HG03280 (cell line): ENCODE measurements at regions not wholly inside any gene's neighbourhood (a gene's known extent, or its start where the extent isn't known, plus 50 kb on each side); places are given as distances from the start of the nearest gene placed in this dataset.
"Not testable (repeated sequence)": the region's sequence is repeated elsewhere in the genome, so short reads cannot be mapped to it uniquely, and the experiment has no call there.

Experiments
- ATAC-seq: cut with Tn5 transposase; IDR thresholded peaks from one replicate; pipeline ENCODE4 v1.9.1; 2021; ENCODE audit warnings: mild to moderate bottlenecking, moderate library complexity; ENCODE audit not compliant: unreplicated experiment

DNA sequence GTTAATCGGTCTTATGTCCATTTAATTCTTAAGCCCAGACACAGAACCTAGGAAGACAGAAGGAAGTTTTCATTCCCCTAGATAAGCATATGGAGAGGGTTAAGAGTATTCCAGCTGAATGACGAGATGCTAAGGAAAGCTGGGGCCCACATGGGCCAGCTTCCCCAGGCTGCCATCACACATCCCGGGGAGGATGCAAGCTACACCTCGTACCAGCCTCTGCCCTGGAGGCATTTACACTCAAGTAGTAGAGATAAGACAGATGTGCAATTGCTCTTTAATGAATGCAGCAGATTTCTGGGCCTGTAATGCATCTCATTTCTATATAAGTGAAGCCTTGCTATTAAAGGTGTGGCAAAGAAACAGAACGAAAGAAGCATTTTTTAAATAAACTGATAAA, 144.5 kb downstream of the MEX3B start:
- ATAC-seq: no peak

DNA sequence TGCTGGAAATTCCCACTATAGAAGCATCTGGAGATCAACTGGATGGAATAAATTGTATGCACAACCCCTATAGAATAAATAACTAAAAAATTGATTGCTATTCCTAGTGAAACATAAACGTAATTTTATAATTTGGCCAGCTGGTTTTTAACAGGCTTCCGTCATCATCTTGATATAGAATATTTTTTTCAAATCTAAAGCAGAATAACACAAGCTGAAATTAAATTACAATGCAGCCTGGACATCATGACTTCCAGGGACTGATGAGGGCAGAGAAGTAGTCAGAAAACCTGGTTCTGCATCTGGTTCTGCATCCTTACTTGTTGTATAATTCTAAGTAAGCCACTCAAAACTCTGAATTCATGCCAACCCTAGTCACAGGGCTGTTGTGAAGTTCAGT, 146.1 kb downstream of the MEX3B start:
- no peak for ATAC-seq

DNA sequence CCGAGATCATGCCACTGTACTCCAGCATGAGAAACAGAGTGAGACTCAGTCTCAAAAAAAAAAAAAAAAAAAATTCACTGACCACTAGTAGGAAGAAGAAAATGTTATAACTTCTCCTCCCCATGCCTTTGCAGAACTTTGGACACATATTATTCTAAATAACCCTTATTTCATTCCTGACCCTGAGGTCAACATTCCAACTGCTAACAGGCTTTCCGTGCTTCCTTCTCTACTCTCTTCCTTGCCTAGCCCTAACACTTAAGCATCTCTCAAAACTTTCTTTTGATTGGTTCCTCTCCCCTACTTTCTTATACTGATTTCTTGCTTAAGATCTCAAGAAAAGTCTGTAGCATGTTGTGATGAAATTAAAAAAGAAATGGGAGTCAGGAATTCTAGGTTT, 146.8 kb downstream of the MEX3B start:
- ATAC-seq: no peak

DNA sequence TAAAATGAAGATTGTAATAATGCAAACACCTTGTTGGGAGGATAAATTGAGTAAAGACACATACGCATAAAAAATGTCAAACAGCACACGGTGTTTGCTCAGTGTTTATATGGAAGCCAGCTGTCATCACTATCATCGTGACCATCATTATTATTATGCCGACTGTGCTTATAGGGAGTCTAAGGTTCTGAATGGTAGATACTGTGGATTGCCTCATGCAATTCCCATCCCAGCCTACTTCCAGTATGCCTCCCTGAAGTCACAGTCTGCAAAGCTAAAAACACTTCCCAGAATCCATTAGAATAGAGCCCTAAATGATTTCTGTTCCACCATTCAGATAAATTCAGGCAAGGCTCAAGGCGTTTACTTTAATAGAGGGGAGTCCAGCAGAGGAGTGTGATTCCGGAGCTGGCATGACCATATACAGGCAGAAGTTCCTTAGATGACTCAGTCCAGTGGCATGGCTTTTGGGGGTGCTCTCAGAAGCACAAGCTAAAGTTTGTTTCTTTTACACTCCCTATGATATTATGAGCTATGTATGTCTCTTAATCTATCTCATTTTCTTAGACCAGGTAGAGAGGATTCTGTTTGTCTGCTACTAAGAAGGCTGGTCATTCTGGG, 148.7 kb downstream of the MEX3B start:
- ATAC-seq: no peak

DNA sequence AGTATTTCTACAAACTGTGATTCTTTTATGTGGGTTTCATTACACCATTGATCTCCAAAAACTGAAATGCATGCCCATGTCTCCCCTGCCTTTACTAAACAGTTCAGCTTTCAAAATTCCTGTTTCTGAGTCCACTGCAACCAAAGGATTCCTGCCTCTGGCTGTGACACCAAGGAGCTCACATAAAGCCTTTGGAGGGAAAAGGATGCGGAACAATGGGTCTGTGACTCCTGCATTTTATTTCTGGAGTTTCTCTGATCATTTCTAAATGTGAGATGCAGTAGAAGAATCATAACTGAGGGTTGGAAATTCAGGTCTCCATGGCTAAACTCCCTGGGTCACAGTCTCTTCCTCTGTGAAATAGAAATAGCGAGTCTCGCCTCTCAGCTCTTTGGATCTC, 149.5 kb downstream of the MEX3B start:
- no peak for ATAC-seq

DNA sequence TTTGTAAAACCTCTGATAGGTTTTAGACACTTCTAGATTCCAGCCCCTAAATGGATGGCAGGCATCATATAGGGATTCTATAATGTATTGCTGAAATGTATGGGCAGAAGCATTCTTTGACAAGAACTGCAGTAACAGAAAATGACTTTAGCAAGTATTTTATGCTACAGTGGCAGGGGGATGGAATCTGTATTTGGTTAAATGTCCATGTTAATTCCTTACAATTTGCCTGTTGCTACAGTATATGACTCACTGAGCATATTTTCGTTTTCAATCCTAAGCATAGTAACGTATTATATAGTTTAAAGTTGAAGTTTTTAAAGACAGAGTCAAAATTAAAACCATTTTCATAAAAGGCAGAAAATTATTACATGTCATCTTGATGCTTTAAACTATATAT, 150.1 kb downstream of the MEX3B start:
- no peak for ATAC-seq

DNA sequence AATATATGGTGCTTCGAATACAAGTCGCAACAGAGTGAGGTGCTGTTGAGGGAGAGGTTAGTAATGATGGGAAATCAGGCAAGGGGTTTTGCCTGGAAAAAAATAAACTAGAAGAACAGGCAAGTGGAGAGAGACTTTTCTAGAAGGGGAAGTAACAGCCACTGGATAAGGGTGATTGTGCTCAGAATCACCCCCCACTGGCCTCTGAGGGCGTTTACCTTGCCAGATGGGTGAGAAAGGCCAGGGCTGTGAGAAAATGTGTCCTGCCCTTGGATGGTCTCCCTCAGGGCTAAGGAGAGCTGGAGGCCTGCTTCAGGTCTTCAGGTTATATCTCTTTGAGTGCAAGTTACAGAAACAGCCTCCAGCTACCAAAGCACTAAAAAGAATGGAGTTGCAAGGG, 151.8 kb downstream of the MEX3B start:
- ATAC-seq: no peak

DNA sequence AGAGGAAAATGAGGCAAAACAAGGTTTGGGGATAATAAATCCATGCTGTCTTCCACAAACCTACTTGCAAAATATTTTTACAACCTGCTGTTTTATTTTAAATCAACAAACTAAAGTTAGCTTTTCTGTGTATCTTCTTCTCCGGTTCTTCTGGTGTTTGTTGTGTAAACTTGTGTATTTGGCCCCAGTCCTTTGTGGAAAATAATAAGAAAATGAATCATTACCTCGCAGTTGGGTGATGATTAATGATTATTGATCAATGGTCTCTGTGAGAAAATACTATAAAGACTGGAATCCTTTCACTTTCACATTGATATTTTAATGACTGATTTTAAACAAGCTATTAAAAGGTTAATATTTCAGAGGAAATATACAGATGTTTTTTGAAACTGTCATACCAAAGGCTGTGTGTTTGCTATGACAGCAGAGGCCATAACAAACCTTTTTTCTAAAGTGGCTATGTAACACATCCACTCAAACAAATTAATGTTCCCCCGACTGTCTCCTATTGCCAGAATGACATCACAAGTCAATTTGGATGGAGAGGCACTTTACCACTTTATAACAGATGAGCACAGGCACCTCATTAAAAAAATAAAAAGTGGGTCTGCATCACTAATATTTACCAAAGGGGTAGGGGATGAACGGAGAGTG, 152.5 kb downstream of the MEX3B start:
- no peak for ATAC-seq

DNA sequence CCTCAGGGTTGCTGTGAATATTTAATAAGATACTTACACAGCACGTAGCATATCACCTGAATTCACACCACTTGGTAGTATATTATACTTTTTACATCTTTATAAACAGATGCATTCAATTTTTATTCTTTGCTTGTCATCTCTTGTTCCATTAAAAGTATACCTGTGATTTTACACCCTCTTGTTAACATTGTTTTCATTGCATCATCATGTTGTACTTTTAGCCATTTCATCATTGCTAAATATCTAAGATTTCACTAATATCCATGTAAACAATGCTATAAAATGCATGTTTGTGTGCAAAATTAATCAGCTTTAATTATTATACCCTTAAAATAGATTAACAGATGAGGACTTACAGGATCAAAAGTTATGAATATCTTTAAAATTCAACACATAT, 155.3 kb downstream of the MEX3B start:
- ATAC-seq: no peak

DNA sequence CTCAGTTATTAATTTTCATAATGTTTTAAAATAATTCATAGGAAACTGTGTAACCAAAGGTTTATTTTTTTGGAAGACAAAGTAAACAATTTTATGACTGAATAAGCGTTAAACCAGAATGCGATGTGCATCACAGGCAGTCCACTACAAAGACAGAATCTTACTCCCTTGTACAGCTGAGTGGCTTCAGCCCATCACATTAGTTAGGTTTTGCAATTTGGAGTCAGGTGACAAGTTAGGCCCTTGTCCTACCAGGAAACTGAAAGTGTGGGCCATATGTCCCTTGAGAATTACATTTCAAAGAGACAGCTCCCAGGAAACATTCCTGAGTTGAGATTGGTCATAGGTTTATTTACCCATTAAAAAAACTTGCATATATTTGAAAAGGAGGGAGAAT, 156.3 kb downstream of the MEX3B start:
- ATAC-seq: no peak

DNA sequence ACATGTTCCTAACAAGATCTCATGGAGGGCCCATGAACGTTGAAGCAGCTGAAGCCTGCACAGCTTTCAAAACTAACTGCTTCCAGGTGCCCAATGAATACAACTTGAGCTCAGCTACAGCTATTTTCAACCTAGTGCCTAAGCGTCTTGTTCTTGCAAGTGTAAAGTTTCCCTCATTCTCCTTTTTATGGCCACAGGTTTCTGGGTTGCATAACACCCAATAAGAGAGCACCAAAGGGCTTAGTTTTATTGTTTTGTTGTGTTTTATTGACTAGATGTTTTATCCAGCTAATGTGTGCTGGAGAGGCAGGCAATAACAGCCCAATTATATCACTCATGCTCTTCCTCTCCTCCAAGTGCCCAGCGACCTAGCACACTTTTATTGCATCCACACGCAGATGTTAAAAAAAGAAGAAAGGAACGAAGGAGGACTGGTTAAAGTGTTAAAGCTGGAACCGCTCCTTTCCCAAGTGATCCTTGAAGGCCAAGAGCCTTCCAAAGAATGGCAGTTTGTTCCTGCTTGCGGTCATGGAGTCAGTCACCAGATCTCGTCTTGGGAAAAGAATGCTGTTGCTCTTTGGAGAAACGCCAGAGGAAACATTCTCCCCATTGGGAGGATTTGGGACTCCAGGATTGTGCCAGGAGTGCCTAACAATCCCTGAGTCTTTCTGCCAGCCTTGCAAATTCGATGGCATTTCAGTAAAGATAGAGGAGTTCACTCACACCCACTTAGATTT, 156.9 kb downstream of the MEX3B start:
- ATAC-seq: no peak

DNA sequence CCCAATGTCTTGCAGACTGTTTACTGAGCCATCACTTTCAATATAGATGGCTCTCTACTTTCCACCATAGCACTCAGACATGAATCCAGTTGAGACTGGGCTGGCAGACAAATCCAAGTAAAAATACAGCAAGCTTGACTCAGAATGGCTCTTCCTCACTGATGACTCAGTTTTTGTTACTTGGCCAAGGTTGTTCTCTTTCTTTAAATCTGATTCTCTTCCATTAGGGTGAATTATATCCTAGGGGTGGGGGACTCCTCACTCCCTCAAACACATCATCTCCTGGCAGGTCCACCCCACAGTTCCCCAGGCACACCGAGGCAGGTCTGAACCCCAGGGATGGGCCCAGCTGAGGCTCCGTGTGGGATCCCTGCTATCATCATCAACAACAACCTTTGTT, 157.9 kb downstream of the MEX3B start:
- ATAC-seq: no peak

DNA sequence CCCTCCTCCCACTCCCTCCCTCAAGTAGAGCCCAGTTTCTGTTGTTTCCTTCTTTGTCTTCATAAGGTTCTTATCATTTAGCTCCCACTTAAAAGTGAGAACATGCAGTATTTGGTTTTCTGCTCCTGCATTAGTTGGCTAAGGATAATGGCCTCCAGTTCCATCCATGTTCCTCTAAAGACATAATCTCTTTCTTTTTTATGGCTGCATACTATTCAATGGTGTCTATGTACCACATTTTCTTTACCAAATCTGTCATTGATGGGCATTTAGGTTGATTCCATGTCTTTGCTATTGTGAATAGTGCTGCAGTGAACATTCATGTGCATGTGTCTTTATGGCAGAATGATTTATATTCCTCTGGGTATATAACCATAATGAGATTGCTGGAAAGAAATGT, 158.6 kb downstream of the MEX3B start:
- not testable (repeated sequence) for ATAC-seq

DNA sequence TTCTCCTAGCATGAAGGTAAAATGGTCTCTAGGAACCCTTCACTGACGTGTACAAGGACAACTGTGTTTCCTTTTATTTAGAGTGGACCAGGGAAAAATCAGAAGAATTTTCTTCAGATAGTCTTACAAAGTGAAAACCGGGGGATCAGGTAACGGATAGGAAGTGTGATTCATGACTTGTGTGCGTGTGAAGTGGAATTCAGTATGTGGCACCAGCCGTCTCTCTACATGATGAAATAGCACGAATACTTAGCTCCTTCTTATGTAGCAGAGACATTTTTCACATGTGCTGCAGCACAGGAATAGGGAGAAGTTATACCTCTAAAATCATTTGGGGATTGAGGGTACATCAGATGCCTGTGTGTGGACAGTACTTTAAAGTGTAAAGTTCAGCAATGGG, 159.2 kb downstream of the MEX3B start:
- ATAC-seq: no peak

DNA sequence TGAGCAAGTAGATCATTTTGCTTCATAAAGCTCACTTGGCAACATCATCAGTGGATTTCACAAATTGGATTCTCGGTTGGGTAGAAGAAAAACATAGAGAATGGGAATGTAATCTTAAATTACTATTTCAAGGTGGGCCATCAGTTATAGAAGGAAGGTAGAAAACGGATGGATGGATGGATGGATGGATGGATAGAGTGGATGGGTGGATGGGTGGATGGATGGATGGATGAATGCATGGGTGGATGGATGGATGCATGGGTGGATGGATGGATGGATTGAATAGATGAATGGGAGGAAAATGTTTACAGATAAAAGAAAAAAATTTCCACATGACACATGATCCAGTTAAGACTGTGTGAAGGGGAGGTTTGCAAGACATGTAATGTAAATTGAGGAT, 159.7 kb downstream of the MEX3B start:
- ATAC-seq: no peak

DNA sequence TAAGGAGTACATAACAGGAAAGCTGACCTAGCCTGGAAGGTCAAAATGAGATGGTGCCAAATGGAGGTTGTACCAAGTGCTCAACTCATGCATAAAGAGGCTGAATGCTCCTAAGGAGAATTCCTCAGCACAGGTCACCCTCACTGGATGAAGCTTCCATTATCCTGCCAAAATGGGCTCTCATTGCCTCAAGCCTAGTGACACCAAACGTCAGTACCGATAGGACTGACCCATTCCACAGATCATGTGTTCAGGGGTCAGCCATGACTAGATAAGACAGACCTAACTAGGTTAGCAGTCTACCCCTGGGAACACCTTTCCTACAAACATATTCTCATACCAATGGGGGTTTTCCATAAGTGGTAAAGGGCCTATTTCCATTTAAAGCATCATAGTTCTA, 160.7 kb downstream of the MEX3B start:
- no peak for ATAC-seq

DNA sequence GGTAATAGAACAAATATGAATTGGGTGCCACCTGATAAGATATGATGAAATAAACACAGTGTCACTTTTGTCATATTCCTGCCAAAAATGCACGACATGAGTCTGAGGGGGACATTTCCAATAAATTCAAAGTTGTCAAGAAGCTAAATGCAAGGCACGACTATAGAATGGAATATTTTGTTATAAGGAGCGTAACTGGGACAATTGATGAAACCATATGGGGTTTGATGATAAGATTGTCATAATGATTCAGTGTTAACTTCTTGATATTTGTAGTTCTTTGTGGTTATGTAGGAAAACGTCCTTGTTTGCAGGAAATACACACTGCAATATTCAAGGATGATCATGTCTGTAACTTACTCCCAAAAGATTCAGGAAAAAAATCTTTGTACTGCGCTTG, 163.3 kb downstream of the MEX3B start:
- no peak for ATAC-seq

DNA sequence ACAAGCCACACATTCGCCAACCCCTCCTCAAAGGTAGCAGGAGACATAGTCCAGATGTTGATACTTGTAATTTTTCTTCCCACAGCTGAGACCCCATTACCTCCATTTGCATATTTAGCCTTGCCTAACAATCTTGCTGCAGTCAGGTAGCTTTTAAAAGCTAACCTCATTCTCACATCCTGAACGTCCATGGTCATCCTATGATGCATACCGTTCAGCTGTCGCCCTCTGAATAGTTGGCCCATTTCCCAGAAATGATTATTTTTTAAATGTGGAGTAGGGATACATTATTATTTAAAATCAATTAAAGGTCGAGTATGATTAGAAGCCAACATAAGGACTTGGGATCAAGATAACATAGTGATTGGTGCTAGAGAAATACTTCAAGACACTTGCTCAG, 165.0 kb downstream of the MEX3B start:
- no peak for ATAC-seq

DNA sequence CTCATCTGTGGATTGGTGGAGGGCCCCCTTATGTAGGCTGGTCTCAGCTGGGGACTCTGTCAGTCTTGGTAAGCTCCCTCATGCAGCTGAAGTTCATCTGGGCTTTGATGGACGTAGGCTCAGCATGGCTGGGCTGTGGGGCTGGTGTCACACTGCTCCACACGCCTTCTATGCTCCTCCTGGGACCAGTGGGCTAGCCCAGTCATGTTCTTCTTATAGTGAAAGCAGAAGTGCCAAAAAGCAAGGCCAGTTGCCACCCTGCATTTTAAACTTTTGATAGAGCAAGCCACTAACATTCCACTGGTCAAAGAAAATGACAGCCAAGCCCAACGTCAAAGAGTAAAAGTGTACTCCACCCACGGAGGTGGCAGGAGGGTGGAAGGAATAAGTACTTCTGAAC, 165.5 kb downstream of the MEX3B start:
- no peak for ATAC-seq

DNA sequence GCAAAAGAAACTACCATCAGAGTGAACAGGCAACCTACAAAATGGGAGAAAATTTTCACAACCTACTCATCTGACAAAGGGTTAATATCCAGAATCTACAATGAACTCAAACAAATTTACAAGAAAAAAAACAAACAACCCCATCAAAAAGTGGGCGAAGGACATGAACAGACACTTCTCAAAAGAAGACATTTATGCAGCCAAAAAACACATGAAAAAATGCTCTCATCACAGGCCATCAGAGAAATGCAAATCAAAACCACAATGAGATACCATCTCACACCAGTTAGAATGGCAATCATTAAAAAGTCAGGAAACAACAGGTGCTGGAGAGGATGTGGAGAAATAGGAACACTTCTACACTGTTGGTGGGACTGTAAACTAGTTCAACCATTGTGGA, 170.1 kb downstream of the MEX3B start:
- ATAC-seq: not testable (repeated sequence)

DNA sequence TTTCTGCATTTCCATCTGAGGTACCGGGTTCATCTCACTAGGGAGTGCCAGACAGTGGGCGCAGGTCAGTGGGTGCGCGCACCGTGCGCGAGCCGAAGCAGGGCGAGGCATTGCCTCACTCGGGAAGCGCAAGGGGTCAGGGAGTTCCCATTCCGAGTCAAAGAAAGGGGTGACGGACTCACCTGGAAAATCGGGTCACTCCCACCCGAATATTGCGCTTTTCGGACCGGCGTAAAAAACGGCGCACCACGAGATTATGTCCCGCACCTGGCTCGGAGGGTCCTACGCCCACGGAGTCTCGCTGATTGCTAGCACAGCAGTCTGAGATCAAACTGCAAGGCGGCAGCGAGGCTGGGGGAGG, 175.1 kb downstream of the MEX3B start:
- ATAC-seq: not testable (repeated sequence)

DNA sequence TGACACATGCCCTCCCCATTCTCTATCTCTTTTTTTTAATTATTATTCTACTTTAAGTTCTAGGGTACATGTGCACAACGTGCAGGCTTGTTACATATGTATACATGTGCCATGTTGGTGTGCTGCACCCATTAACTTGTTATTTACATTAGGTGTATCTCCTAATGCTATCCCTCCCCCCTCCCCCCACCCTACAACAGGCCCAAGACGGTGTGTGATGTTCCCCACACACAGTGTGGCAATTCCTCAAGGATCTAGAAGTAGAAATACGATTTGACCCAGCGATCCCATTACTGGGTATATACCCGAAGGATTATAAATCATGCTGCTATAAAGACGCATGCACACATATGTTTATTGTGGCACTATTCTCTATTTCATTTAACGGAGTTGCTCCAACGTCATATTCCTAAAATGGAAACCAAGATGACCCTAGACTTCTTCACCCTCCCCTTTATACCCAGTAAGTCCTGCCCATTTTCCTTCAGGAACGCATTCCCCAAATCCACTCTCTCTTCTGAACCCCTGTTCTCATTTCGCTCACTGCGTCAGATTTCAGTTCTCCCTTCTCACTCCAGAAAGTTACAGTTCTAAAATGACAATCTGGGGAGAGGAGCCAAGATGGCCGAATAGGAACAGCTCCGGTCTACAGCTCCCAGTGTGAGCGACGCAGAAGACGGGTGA, 175.6 kb downstream of the MEX3B start:
- not testable (repeated sequence) for ATAC-seq
